ENCODE measurements at regions not wholly inside any gene's neighbourhood (a gene's known extent, or its start where the extent isn't known, plus 50 kb on each side); places are given as distances from the start of the nearest gene placed in this dataset.

GRCh38 chr11:25939691-25940090 is 392.2 kb upstream of the ANO3 start:
- TF ChIP-seq CTCF (IDR thresholded peaks at IDR 0.05; ENCODE audit: insufficient read depth, low read length), result no peak
- no peak for TF ChIP-seq POLR2AphosphoS5 (IDR thresholded peaks at IDR 0.05; ENCODE audit: low read depth)
